ENCODE measurements at regions not wholly inside any gene's neighbourhood (a gene's known extent, or its start where the extent isn't known, plus 50 kb on each side); places are given as distances from the start of the nearest gene placed in this dataset.

- no peak for TF ChIP-seq MAX (IDR thresholded peaks at IDR 0.05; ENCODE audit: low read depth, low read length)
- TF ChIP-seq CTCF (IDR thresholded peaks at IDR 0.05; ENCODE audit: low read depth, low read length) = no peak
Measured at GRCh38 chr14:46480817-46481216, 170.8 kb downstream of the RPL10L start.

Data from NB4 (cell line).